Stomach (tissue), 8 donors: ENCODE measurements at regions not wholly inside any gene's neighbourhood (a gene's known extent, or its start where the extent isn't known, plus 50 kb on each side); places are given as distances from the start of the nearest gene placed in this dataset.

Experiments used
- DNase-seq, 2 donors: peaks; one replicate each; pipeline versions ENCODE4 v3.0.0 to v3.0.0-alpha.2; 2013 to 2019
- H3K27ac ChIP-seq, 5 donors: fragments of 200-600 bp in 4 of 5; sonication (generic) in 4 of 5; one replicate each; pipeline ENCODE4 v1.5.1; 2013 to 2019; ENCODE audit warnings: mild to moderate bottlenecking in 1 of 5, moderate library complexity in 1 of 5
- H3K27me3 ChIP-seq, 3 donors: fragments of 200-600 bp; sonication (generic); one replicate each; pipeline ENCODE4 v1.5.1; 2017 to 2019; ENCODE audit warnings: mixed run types in 1 of 3
- H3K36me3 ChIP-seq, 4 donors: fragments of 200-600 bp; sonication (generic); 1 replicate in 3 of 4; 2 replicates in 1 of 4; pipeline ENCODE4 v1.5.1; 2016 to 2019
- H3K4me1 ChIP-seq, 4 donors: fragments of 200-600 bp; sonication (generic); one replicate each; pipeline ENCODE4 v1.5.1; 2016 to 2019
- H3K4me3 ChIP-seq, 4 donors: fragments of 200-600 bp; sonication (generic) in 3 of 4; one replicate each; pipeline ENCODE4 v1.5.1; 2016 to 2019; ENCODE audit warnings: mild to moderate bottlenecking in 1 of 4
- H3K9me3 ChIP-seq, 4 donors: fragments of 200-600 bp; sonication (generic); one replicate each; pipeline ENCODE4 v1.5.1; 2016 to 2019
- CTCF ChIP-seq, 7 experiments: fragments of 450-650 bp in 4 of 7; fragments of 200-600 bp in 3 of 7; sonication (generic) in 3 of 7; IDR thresholded peaks; one replicate each; pipeline ENCODE4 v1.5.1; 2016 to 2019; ENCODE audit warnings: antibody characterized with exemption in 7 of 7, control low read depth in 2 of 7, mild to moderate bottlenecking in 1 of 7
- EP300 ChIP-seq: sonication (generic); formaldehyde crosslinking; IDR thresholded peaks from one replicate; pipeline ENCODE4 v1.6.1; 2017; ENCODE audit warnings: antibody characterized with exemption
- POLR2A ChIP-seq, 4 donors: fragments of 450-650 bp; IDR thresholded peaks; one replicate each; pipeline ENCODE4 v1.6.1; 2016; ENCODE audit warnings: antibody characterized with exemption in 4 of 4, control low read depth in 2 of 4, mild to moderate bottlenecking in 1 of 4, moderate library complexity in 1 of 4
- POLR2AphosphoS5 ChIP-seq, 3 donors: sonication (generic); formaldehyde crosslinking; IDR thresholded peaks; one replicate each; pipeline ENCODE4 v1.6.1; 2016; ENCODE audit warnings: antibody characterized with exemption in 3 of 3
- WGBS, 5 donors: extraction: QIAGEN DNeasy Blood & Tissue Kit in 3 of 5; methylation state at CpG; one replicate each; pipeline versions ENCODE4 v1.1.5 to v1.1.7; 2013 to 2018; 5-methylcytosine and 5-hydroxymethylcytosine counted together
- intact Hi-C: fragments of 100-400 bp; cut with DNase I; formaldehyde crosslinking; loops from one replicate; pipeline ENCODE4 v1.15.1; 2023; ENCODE audit warnings: low total_unique reads
- donor health status: healthy with polysubstance abuse.
- donor health status: Bipolar disorder and iron deficiency.
- donor health status: healthy.

- H3K4me3 ChIP-seq: no peak overlapping the region
- H3K9me3 ChIP-seq: peaks cover 0 to 8% (median 0%) of the 10 kb centered on the region in 4 donors
- no peaks in the 10 kb centered on the region for H3K36me3 ChIP-seq
- intact Hi-C loops: no loop called here
- no peak for TF ChIP-seq EP300
- no peak for TF ChIP-seq POLR2A (IDR thresholded peaks at IDR 0.05)
- TF ChIP-seq CTCF (IDR thresholded peaks at IDR 0.05): no peak
- no peak for TF ChIP-seq POLR2AphosphoS5 (IDR thresholded peaks at IDR 0.05)
- 91 to 94% (median 92%) methylated on average over 24 of the region's 24 CpGs for whole genome bisulfite sequencing, 5 donors
- H3K27ac ChIP-seq: no peak overlapping the region
- no peak for DNase-seq
- peaks cover 0 to 5% (median 0%) of the 10 kb centered on the region in 3 donors for H3K27me3 ChIP-seq
- peaks cover 0 to 27% (median 14%) of the 10 kb centered on the region in 4 donors for H3K4me1 ChIP-seq
Measured at GRCh38 chr18:75158465-75159237, 50.3 kb downstream of the PTGR3 start.

- H3K27me3 ChIP-seq: peaks cover 0 to 5% (median 0%) of the 10 kb centered on the region in 3 donors
- no peak for TF ChIP-seq CTCF (IDR thresholded peaks at IDR 0.05)
- no peak for TF ChIP-seq POLR2AphosphoS5 (IDR thresholded peaks at IDR 0.05)
- no peak for TF ChIP-seq EP300
- no peak for TF ChIP-seq POLR2A (IDR thresholded peaks at IDR 0.05)
- intact Hi-C loops: no loop called here
- peaks cover 0 to 8% (median 0%) of the 10 kb centered on the region in 4 donors for H3K9me3 ChIP-seq
- no peaks in the 10 kb centered on the region for H3K36me3 ChIP-seq
- no peak overlapping the region for H3K4me3 ChIP-seq
- WGBS, 5 donors: 92 to 96% (median 95%) methylated on average over 11 to 12 of the region's 12 CpGs
- peaks cover 0 to 27% (median 14%) of the 10 kb centered on the region in 4 donors for H3K4me1 ChIP-seq
- DNase-seq: no peak
- H3K27ac ChIP-seq: no peak overlapping the region
Measured at GRCh38 chr18:75157851-75158250, 51.1 kb downstream of the PTGR3 start.

- TF ChIP-seq POLR2AphosphoS5 (IDR thresholded peaks at IDR 0.05) (no peak), CTCF (IDR thresholded peaks at IDR 0.05) (no peak), POLR2A (IDR thresholded peaks at IDR 0.05) (no peak), EP300 (no peak)
- no peak overlapping the region for H3K4me3 ChIP-seq
- H3K4me1 ChIP-seq: peaks cover 0 to 25% (median 14%) of the 10 kb centered on the region in 4 donors
- H3K27ac ChIP-seq: no peak overlapping the region
- intact Hi-C loops: no loop called here
- H3K9me3 ChIP-seq: peaks cover 0 to 8% (median 0%) of the 10 kb centered on the region in 4 donors
- no peaks in the 10 kb centered on the region for H3K36me3 ChIP-seq
- peaks cover 0 to 5% (median 0%) of the 10 kb centered on the region in 3 donors for H3K27me3 ChIP-seq
- DNase-seq: no peak
- 88 to 96% (median 94%) methylated on average over 11 to 12 of the region's 12 CpGs for WGBS, 5 donors
Measured at GRCh38 chr18:75157381-75157780, 51.6 kb downstream of the PTGR3 start.

- intact Hi-C loops: no loop called here
- peaks cover 0 to 5% (median 0%) of the 10 kb centered on the region in 3 donors for H3K27me3 ChIP-seq
- H3K36me3 ChIP-seq: no peaks in the 10 kb centered on the region
- peaks cover 0 to 19% (median 10%) of the 10 kb centered on the region in 4 donors for H3K4me1 ChIP-seq
- DNase-seq: no peak
- no peak overlapping the region for H3K4me3 ChIP-seq
- peaks cover 0 to 12% (median 3%) of the 10 kb centered on the region in 4 donors for H3K9me3 ChIP-seq
- no peak overlapping the region for H3K27ac ChIP-seq
- WGBS, 5 donors: 93 to 97% (median 95%) methylated on average over 3 to 5 of the region's 5 CpGs
- TF ChIP-seq POLR2AphosphoS5 (IDR thresholded peaks at IDR 0.05) (no peak), POLR2A (IDR thresholded peaks at IDR 0.05) (no peak), EP300 (no peak), CTCF (IDR thresholded peaks at IDR 0.05) (no peak)
Measured at GRCh38 chr18:75156831-75157230, 52.1 kb downstream of the PTGR3 start.
